SK-N-SH treated with all-trans-retinoic acid at 6 μM for 48 hours (cell line): ENCODE measurements at regions not wholly inside any gene's neighbourhood (a gene's known extent, or its start where the extent isn't known, plus 50 kb on each side); places are given as distances from the start of the nearest gene placed in this dataset.

Source experiments
- TOX ChIP-seq: fragments of 250-450 bp; sonication (Bioruptor Pico); IDR thresholded peaks from 2 replicates; pipeline ENCODE4 v1.8.0; 2021; ENCODE audit warnings: mild to moderate bottlenecking, moderate library complexity, borderline replicate concordance
- ZC3H10 ChIP-seq: fragments of 250-450 bp; sonication (Bioruptor Pico); IDR thresholded peaks from 2 replicates; pipeline ENCODE4 v1.5.1; 2021; ENCODE audit warnings: mild to moderate bottlenecking, moderate library complexity
- ZNF565 ChIP-seq: fragments of 450-650 bp; formaldehyde crosslinking; conservative IDR thresholded peaks from 2 replicates; pipeline ENCODE4 v1.5.0; 2020; ENCODE audit warnings: low read depth, mild to moderate bottlenecking, moderate library complexity
- TF ChIP-seq, protein P1 (sequence below): fragments of 250-450 bp; sonication (Bioruptor Pico); IDR thresholded peaks from 2 replicates; pipeline ENCODE4 v1.5.1; 2020; ENCODE audit warnings: low read depth, mild to moderate bottlenecking, moderate library complexity
- TF ChIP-seq, protein P2 (sequence below): fragments of 250-450 bp; sonication (Bioruptor Pico); IDR thresholded peaks from 2 replicates; pipeline ENCODE4 v1.5.0; 2020; ENCODE audit warnings: mild to moderate bottlenecking, moderate library complexity

GRCh38 chr13:47463726-47464125, 537.3 kb downstream of the SUCLA2 start:
- no peak for TF ChIP-seq ZNF565 (CRISPR knock-in tag)
- TF ChIP-seq, protein P1, sequence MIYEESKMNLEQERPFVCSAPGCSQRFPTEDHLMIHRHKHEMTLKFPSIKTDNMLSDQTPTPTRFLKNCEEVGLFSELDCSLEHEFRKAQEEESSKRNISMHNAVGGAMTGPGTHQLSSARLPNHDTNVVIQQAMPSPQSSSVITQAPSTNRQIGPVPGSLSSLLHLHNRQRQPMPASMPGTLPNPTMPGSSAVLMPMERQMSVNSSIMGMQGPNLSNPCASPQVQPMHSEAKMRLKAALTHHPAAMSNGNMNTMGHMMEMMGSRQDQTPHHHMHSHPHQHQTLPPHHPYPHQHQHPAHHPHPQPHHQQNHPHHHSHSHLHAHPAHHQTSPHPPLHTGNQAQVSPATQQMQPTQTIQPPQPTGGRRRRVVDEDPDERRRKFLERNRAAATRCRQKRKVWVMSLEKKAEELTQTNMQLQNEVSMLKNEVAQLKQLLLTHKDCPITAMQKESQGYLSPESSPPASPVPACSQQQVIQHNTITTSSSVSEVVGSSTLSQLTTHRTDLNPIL (CRISPR knock-in tag), result no peak
- no peak for TF ChIP-seq ZC3H10 (CRISPR knock-in tag)
- TF ChIP-seq TOX (CRISPR knock-in tag), result no peak
- TF ChIP-seq, protein P2, sequence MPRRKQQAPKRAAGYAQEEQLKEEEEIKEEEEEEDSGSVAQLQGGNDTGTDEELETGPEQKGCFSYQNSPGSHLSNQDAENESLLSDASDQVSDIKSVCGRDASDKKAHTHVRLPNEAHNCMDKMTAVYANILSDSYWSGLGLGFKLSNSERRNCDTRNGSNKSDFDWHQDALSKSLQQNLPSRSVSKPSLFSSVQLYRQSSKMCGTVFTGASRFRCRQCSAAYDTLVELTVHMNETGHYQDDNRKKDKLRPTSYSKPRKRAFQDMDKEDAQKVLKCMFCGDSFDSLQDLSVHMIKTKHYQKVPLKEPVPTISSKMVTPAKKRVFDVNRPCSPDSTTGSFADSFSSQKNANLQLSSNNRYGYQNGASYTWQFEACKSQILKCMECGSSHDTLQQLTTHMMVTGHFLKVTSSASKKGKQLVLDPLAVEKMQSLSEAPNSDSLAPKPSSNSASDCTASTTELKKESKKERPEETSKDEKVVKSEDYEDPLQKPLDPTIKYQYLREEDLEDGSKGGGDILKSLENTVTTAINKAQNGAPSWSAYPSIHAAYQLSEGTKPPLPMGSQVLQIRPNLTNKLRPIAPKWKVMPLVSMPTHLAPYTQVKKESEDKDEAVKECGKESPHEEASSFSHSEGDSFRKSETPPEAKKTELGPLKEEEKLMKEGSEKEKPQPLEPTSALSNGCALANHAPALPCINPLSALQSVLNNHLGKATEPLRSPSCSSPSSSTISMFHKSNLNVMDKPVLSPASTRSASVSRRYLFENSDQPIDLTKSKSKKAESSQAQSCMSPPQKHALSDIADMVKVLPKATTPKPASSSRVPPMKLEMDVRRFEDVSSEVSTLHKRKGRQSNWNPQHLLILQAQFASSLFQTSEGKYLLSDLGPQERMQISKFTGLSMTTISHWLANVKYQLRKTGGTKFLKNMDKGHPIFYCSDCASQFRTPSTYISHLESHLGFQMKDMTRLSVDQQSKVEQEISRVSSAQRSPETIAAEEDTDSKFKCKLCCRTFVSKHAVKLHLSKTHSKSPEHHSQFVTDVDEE, result no peak
